SK-N-SH treated with all-trans-retinoic acid at 6 μM for 48 hours (cell line): ENCODE measurements at regions not wholly inside any gene's neighbourhood (a gene's known extent, or its start where the extent isn't known, plus 50 kb on each side); places are given as distances from the start of the nearest gene placed in this dataset.

Experiments
- ATAC-seq: fragments of 200-7000 bp; cut with Tn5 transposase; 3 replicates; pipeline ENCODE4 v1.9.1; 2020; ENCODE audit warnings: mild to moderate bottlenecking, moderate library complexity
- BACH2 ChIP-seq: fragments of 250-450 bp; sonication (Bioruptor Pico); IDR thresholded peaks from 2 replicates; pipeline ENCODE4 v1.9.0; 2021; ENCODE audit warnings: mild to moderate bottlenecking, borderline replicate concordance
- CREB5 ChIP-seq: fragments of 250-450 bp; sonication (Bioruptor Pico); IDR thresholded peaks from 2 replicates; pipeline ENCODE4 v1.5.1; 2020; ENCODE audit warnings: low read depth, mild to moderate bottlenecking, moderate library complexity
- CSDC2 ChIP-seq: fragments of 250-450 bp; sonication (Bioruptor Pico); IDR thresholded peaks from 2 replicates; pipeline ENCODE4 v1.5.0; 2020; ENCODE audit warnings: mild to moderate bottlenecking, moderate library complexity
- CSRNP3 ChIP-seq: fragments of 250-450 bp; sonication (Bioruptor Pico); IDR thresholded peaks from 2 replicates; pipeline ENCODE4 v1.5.1; 2021; ENCODE audit warnings: mild to moderate bottlenecking, moderate library complexity
- ESRRG ChIP-seq: fragments of 250-450 bp; sonication (Bioruptor Pico); IDR thresholded peaks from 2 replicates; pipeline ENCODE4 v1.6.1; 2021; ENCODE audit warnings: mild to moderate bottlenecking
- GLIS3 ChIP-seq: fragments of 250-450 bp; sonication (Bioruptor Pico); IDR thresholded peaks from 2 replicates; pipeline ENCODE4 v1.5.0; 2020; ENCODE audit warnings: mild to moderate bottlenecking, moderate library complexity
- ISL1 ChIP-seq: fragments of 250-450 bp; sonication (Bioruptor Pico); IDR thresholded peaks from 2 replicates; pipeline ENCODE4 v2.1.2; 2022; ENCODE audit warnings: mild to moderate bottlenecking, moderate library complexity
- PATZ1 ChIP-seq: fragments of 250-450 bp; sonication (Bioruptor Pico); IDR thresholded peaks from 2 replicates; pipeline ENCODE4 v1.8.0; 2020; ENCODE audit warnings: mild to moderate bottlenecking, moderate library complexity, borderline replicate concordance
- PPARA ChIP-seq: fragments of 250-450 bp; sonication (Bioruptor Pico); IDR thresholded peaks from 2 replicates; pipeline ENCODE4 v1.5.0; 2020; ENCODE audit warnings: mild to moderate bottlenecking, borderline replicate concordance
- RARB ChIP-seq: fragments of 250-450 bp; sonication (Bioruptor Pico); IDR thresholded peaks from 2 replicates; pipeline ENCODE4 v1.8.0; 2021; ENCODE audit warnings: mild to moderate bottlenecking, moderate library complexity
- SNAI2 ChIP-seq: fragments of 250-450 bp; sonication (Bioruptor Pico); IDR thresholded peaks from 2 replicates; pipeline ENCODE4 v1.5.0; 2020; ENCODE audit warnings: mild to moderate bottlenecking, moderate library complexity
- TCF4 ChIP-seq: fragments of 250-450 bp; sonication (Bioruptor Pico); IDR thresholded peaks from 2 replicates; pipeline ENCODE4 v1.8.0; 2021; ENCODE audit warnings: mild to moderate bottlenecking, moderate library complexity, borderline replicate concordance
- TSHZ2 ChIP-seq: fragments of 250-450 bp; sonication (Bioruptor Pico); IDR thresholded peaks from 2 replicates; pipeline ENCODE4 v1.5.0; 2020; ENCODE audit warnings: mild to moderate bottlenecking, moderate library complexity
- ZFP3 ChIP-seq: fragments of 250-450 bp; sonication (Bioruptor Pico); IDR thresholded peaks from 2 replicates; pipeline ENCODE4 v1.5.0; 2020; ENCODE audit warnings: mild to moderate bottlenecking, moderate library complexity
- ZFP30 ChIP-seq: fragments of 450-650 bp; formaldehyde crosslinking; IDR thresholded peaks from 2 replicates; pipeline ENCODE4 v1.5.0; 2022; ENCODE audit warnings: mild to moderate bottlenecking, moderate library complexity
- ZNF565 ChIP-seq: fragments of 450-650 bp; formaldehyde crosslinking; conservative IDR thresholded peaks from 2 replicates; pipeline ENCODE4 v1.5.0; 2020; ENCODE audit warnings: low read depth, mild to moderate bottlenecking, moderate library complexity
- ZNF70 ChIP-seq: fragments of 450-650 bp; formaldehyde crosslinking; IDR thresholded peaks from 2 replicates; pipeline ENCODE4 v1.5.0; 2020; ENCODE audit warnings: mild to moderate bottlenecking, moderate library complexity
- ZNF8 ChIP-seq: fragments of 450-650 bp; formaldehyde crosslinking; IDR thresholded peaks from 2 replicates; pipeline ENCODE4 v1.5.0; 2020; ENCODE audit warnings: mild to moderate bottlenecking, moderate library complexity

- TF ChIP-seq CREB5 (CRISPR knock-in tag) (no peak), CSDC2 (CRISPR knock-in tag) (no peak), RARB (CRISPR knock-in tag) (no peak), PATZ1 (CRISPR knock-in tag) (no peak), GLIS3 (no peak), ESRRG (no peak), ZNF70 (CRISPR knock-in tag) (no peak), ZNF565 (CRISPR knock-in tag) (no peak), ZFP3 (CRISPR knock-in tag) (no peak), SNAI2 (CRISPR knock-in tag) (no peak), TSHZ2 (CRISPR knock-in tag) (no peak), BACH2 (CRISPR knock-in tag) (no peak), ZNF8 (CRISPR knock-in tag) (no peak), ZFP30 (CRISPR knock-in tag) (no peak), PPARA (CRISPR knock-in tag) (no peak), TCF4 (CRISPR knock-in tag) (no peak)
- ATAC-seq, result peak; percentile 70
These were observed 63.5 kb downstream of the ENC1 start for GRCh38 chr5:74576941-74577456.

- ATAC-seq, result peak; percentile 88
- TF ChIP-seq CREB5 (CRISPR knock-in tag) (peak; percentile 38; the same call in 1 of the 2 replicates), CSRNP3 (CRISPR knock-in tag) (no peak), ZNF8 (CRISPR knock-in tag) (peak; percentile 86; the same call in 1 of the 2 replicates), PATZ1 (CRISPR knock-in tag) (peak; percentile 54; the same call in 1 of the 2 replicates), ZFP3 (CRISPR knock-in tag) (0 out of 2 replicates have a peak, but pooled peaks have one; percentile 11), ISL1 (CRISPR knock-in tag) (peak; percentile 90), TSHZ2 (CRISPR knock-in tag) (no peak)
These were observed 64.6 kb downstream of the ENC1 start for GRCh38 chr5:74575741-74576538.
